Loucy (cell line): ENCODE measurements at regions not wholly inside any gene's neighbourhood (a gene's known extent, or its start where the extent isn't known, plus 50 kb on each side); places are given as distances from the start of the nearest gene placed in this dataset.

Source experiments
- H2AFZ ChIP-seq: fragments of 200-600 bp; sonication (generic); 2 replicates; pipeline ENCODE4 v1.6.0; 2016; ENCODE audit warnings: antibody characterized with exemption, mild to moderate bottlenecking, low read length, moderate library complexity
- H3F3A ChIP-seq: fragments of 200-600 bp; 2 replicates; pipeline ENCODE4 v1.6.0; 2016; ENCODE audit warnings: antibody characterized with exemption, low read depth, mild to moderate bottlenecking
- H3K27me3 ChIP-seq: fragments of 200-600 bp; sonication (generic); 2 replicates; pipeline ENCODE4 v1.6.1; 2014; ENCODE audit warnings: low read length, mild to moderate bottlenecking; ENCODE audit not compliant: insufficient read depth, poor library complexity, severe bottlenecking
- H3K36me3 ChIP-seq: fragments of 200-600 bp; sonication (generic); 2 replicates; pipeline ENCODE4 v1.6.1; 2016; ENCODE audit warnings: low read length; ENCODE audit not compliant: insufficient read depth
- H3K4me1 ChIP-seq: fragments of 200-600 bp; sonication (generic); 2 replicates; pipeline ENCODE4 v1.5.1; 2014; ENCODE audit warnings: low read length, mild to moderate bottlenecking; ENCODE audit not compliant: insufficient read depth, poor library complexity, severe bottlenecking
- H3K4me2 ChIP-seq: fragments of 200-600 bp; sonication (generic); 2 replicates; pipeline ENCODE4 v1.6.0; 2014; ENCODE audit warnings: antibody characterized with exemption, low read length, low read depth, mild to moderate bottlenecking; ENCODE audit not compliant: poor library complexity, severe bottlenecking
- H3K4me3 ChIP-seq: fragments of 200-600 bp; sonication (generic); 2 replicates; pipeline ENCODE4 v1.5.1; 2014; ENCODE audit warnings: low read length, mild to moderate bottlenecking, mixed read lengths; ENCODE audit not compliant: poor library complexity, severe bottlenecking
- H3K79me2 ChIP-seq: fragments of 200-600 bp; sonication (generic); 2 replicates; pipeline ENCODE4 v1.6.1; 2014; ENCODE audit warnings: low read length; ENCODE audit not compliant: insufficient read depth
- H3K9ac ChIP-seq: fragments of 200-600 bp; sonication (generic); 2 replicates; pipeline ENCODE4 v1.6.0; 2014; ENCODE audit warnings: mild to moderate bottlenecking, low read depth, low read length, moderate library complexity; ENCODE audit not compliant: poor library complexity, severe bottlenecking
- H3K9me2 ChIP-seq: fragments of 200-600 bp; sonication (generic); replicated peaks from 2 replicates; pipeline ENCODE4 v1.6.1; 2016; ENCODE audit warnings: low read depth, low read length, mixed read lengths
- H3K9me3 ChIP-seq: fragments of 200-600 bp; sonication (generic); 2 replicates; pipeline ENCODE4 v1.6.1; 2014; ENCODE audit warnings: mild to moderate bottlenecking, antibody characterized with exemption, low read length, low read depth; ENCODE audit not compliant: insufficient read depth
- H4K20me1 ChIP-seq: fragments of 200-600 bp; sonication (generic); 2 replicates; pipeline ENCODE4 v1.6.0; 2014; ENCODE audit warnings: antibody characterized with exemption, low read length, mild to moderate bottlenecking; ENCODE audit not compliant: insufficient read depth, poor library complexity, severe bottlenecking
- EZH2phosphoT487 ChIP-seq: fragments of 200-600 bp; IDR thresholded peaks from 2 replicates; pipeline ENCODE4 v1.6.1; 2018; ENCODE audit warnings: antibody characterized with exemption, mild to moderate bottlenecking, moderate library complexity, borderline replicate concordance
- TF ChIP-seq, protein P1 (sequence below): fragments of 200-600 bp; sonication (generic); conservative IDR thresholded peaks from 2 replicates; pipeline ENCODE4 v1.5.1; 2014; ENCODE audit warnings: mild to moderate bottlenecking, antibody characterized with exemption, low read length

DNA sequence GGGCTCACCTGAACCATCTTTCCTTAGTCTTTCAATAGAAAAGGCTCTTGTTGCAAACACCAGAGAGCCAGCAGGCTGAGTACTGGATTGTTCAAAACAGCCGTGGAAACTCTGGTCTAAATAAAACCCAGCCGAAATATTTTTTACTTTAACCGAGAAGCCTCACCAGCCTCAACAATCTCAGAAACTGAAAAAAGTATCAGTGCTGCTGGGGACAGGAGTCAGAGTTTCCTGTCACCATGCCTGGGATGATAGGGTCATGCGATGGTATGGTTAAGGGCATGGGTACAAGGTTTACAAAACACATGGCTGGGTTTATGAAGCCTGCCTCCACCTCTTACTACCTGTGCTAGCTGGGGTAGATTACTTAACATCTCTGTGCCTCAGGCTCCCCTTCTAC lies 55.3 kb upstream of the FZD7 start:
- no peaks in the 10 kb centered on the region for H4K20me1 ChIP-seq
- no peaks in the 10 kb centered on the region for H3K36me3 ChIP-seq
- no peaks in the 10 kb centered on the region for H3F3A ChIP-seq
- no peak overlapping the region for H3K4me3 ChIP-seq
- H3K27me3 ChIP-seq = no peaks in the 10 kb centered on the region
- no peak overlapping the region for H3K4me2 ChIP-seq
- H3K79me2 ChIP-seq = no peaks in the 10 kb centered on the region
- no peaks in the 10 kb centered on the region for H3K9me3 ChIP-seq
- TF ChIP-seq, protein P1, sequence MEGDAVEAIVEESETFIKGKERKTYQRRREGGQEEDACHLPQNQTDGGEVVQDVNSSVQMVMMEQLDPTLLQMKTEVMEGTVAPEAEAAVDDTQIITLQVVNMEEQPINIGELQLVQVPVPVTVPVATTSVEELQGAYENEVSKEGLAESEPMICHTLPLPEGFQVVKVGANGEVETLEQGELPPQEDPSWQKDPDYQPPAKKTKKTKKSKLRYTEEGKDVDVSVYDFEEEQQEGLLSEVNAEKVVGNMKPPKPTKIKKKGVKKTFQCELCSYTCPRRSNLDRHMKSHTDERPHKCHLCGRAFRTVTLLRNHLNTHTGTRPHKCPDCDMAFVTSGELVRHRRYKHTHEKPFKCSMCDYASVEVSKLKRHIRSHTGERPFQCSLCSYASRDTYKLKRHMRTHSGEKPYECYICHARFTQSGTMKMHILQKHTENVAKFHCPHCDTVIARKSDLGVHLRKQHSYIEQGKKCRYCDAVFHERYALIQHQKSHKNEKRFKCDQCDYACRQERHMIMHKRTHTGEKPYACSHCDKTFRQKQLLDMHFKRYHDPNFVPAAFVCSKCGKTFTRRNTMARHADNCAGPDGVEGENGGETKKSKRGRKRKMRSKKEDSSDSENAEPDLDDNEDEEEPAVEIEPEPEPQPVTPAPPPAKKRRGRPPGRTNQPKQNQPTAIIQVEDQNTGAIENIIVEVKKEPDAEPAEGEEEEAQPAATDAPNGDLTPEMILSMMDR = no peak
- TF ChIP-seq EZH2phosphoT487 = no peak
- H3K4me1 ChIP-seq = no peaks in the 10 kb centered on the region
- no peak overlapping the region for H2AFZ ChIP-seq
- H3K9ac ChIP-seq = no peak overlapping the region
- no peaks in the 10 kb centered on the region for H3K9me2 ChIP-seq

DNA sequence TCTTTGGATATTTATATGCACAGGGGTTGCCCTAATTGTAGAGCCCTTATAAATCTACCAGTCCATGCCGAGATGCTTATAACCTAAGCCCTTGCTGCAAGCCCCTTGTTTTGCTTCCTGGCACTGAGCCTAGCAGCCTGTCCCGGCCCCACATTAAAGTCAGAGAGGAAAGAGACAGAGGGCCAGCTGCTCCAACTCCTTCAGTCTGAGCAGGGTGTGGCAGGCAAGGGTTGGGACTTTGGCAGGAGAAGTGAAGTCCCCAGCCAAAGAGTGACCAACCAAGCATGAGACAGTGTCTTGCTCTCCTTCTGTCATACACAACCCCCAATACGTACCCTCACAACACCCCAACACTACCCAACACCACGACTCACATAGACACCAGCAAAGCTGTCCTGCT lies 54.7 kb upstream of the FZD7 start:
- Histone ChIP-seq H3K36me3 (no peaks in the 10 kb centered on the region), H3F3A (no peaks in the 10 kb centered on the region), H3K9me2 (no peaks in the 10 kb centered on the region), H3K4me1 (no peaks in the 10 kb centered on the region), H3K79me2 (no peaks in the 10 kb centered on the region), H4K20me1 (no peaks in the 10 kb centered on the region), H3K27me3 (no peaks in the 10 kb centered on the region), H2AFZ (no peak overlapping the region), H3K9ac (no peak overlapping the region), H3K9me3 (no peaks in the 10 kb centered on the region), H3K4me3 (no peak overlapping the region), H3K4me2 (no peak overlapping the region)
- TF ChIP-seq EZH2phosphoT487 = no peak
- TF ChIP-seq, protein P1 = no peak

DNA sequence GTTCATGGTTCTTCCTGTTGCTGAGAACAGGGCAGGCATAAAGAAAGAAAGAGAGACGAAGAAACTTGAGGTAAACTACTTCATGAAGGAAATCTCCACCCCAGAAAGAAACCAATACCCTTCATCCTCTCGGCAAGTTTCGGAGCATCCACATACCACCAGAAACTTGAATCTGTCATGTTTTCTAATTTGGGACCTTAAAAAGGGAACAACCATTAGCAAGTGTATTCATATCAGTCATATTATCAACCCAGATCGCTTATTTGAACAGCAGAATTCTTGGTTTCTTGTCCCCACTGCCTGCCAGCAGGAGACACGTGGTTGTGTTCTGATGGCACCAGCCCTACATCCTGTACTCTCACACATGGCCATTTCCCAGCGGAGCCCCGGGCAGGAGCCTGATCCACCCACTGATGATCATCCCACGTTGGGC lies 53.2 kb upstream of the FZD7 start:
- no peak overlapping the region for H3K4me2 ChIP-seq

More for the DNA sequence above, 53.2 kb upstream of the FZD7 start:
- Histone ChIP-seq H4K20me1 (no peaks in the 10 kb centered on the region), H3K9me3 (no peaks in the 10 kb centered on the region), H3K36me3 (no peaks in the 10 kb centered on the region), H3K79me2 (no peaks in the 10 kb centered on the region), H2AFZ (no peak overlapping the region), H3K4me3 (no peak overlapping the region), H3K9me2 (no peaks in the 10 kb centered on the region), H3K4me1 (no peaks in the 10 kb centered on the region), H3K9ac (no peak overlapping the region), H3K27me3 (no peaks in the 10 kb centered on the region), H3F3A (no peaks in the 10 kb centered on the region)
- TF ChIP-seq, protein P1 = no peak
- TF ChIP-seq EZH2phosphoT487 = no peak
